ENCODE measurements at regions not wholly inside any gene's neighbourhood (a gene's known extent, or its start where the extent isn't known, plus 50 kb on each side); places are given as distances from the start of the nearest gene placed in this dataset.
"Not testable (repeated sequence)": the region's sequence is repeated elsewhere in the genome, so short reads cannot be mapped to it uniquely, and the experiment has no call there.

DNA sequence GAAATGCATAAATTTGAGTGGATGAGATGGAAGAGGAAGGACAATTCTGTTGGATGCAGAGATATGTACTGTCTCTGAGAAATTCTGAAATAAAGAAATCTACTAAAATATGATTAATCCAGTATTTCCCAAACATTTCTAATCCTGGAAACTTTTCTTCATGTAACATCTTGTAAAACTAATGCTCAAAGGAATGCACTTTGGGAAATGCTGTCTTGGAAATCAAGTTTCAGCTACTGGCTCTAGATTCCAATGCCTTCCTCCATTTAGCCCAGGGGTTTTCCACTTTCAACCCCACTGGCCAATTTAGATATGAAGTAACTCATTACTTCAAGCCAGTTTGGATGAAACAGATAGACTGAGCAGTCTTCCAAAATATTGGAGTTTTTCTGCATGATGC, 355.1 kb downstream of the TXNL1 start:
- H3K36me3 ChIP-seq (ENCODE audit: insufficient read depth, insufficient read length, low read length), result no peaks in the 10 kb centered on the region
- no peaks in the 10 kb centered on the region for H3K27me3 ChIP-seq (ENCODE audit: insufficient read depth, insufficient read length)
- H3K4me1 ChIP-seq (ENCODE audit: insufficient read depth, insufficient read length), result no peaks in the 10 kb centered on the region
- DNase-seq (ENCODE audit: low read depth, low spot score), result no peak
- no peak overlapping the region for H3K4me3 ChIP-seq (ENCODE audit: insufficient read length, low read depth)
- TF ChIP-seq ZNF274 (IDR thresholded peaks at IDR 0.05; ENCODE audit: low read depth, low read length) (no peak), YY1 (IDR thresholded peaks at IDR 0.05; ENCODE audit: insufficient read depth, insufficient read length) (no peak), SUZ12 (IDR thresholded peaks at IDR 0.05; ENCODE audit: extremely low read depth, insufficient read depth, insufficient read length) (no peak)
- H3K9ac ChIP-seq (ENCODE audit: insufficient read length, low read depth), result no peak overlapping the region
- H3K9me3 ChIP-seq (ENCODE audit: insufficient read depth, low read length), result no peaks in the 10 kb centered on the region

- Histone ChIP-seq H3K4me1 (ENCODE audit: insufficient read depth, insufficient read length) (no peaks in the 10 kb centered on the region), H3K4me3 (ENCODE audit: insufficient read length, low read depth) (no peak overlapping the region), H3K27me3 (ENCODE audit: insufficient read depth, insufficient read length) (no peaks in the 10 kb centered on the region), H3K36me3 (ENCODE audit: insufficient read depth, insufficient read length, low read length) (no peaks in the 10 kb centered on the region), H3K9me3 (ENCODE audit: insufficient read depth, low read length) (no peaks in the 10 kb centered on the region), H3K9ac (ENCODE audit: insufficient read length, low read depth) (no peak overlapping the region)
- TF ChIP-seq SUZ12 (IDR thresholded peaks at IDR 0.05; ENCODE audit: extremely low read depth, insufficient read depth, insufficient read length), result no peak
- no peak for DNase-seq (ENCODE audit: low read depth, low spot score)
These were observed 355.9 kb downstream of the TXNL1 start for GRCh38 chr18:56282234-56283104.

GRCh38 chr18:56279816-56280215, 358.6 kb downstream of the TXNL1 start:
- H3K9me3 ChIP-seq (ENCODE audit: insufficient read depth, low read length); H3K27me3 ChIP-seq (ENCODE audit: insufficient read depth, insufficient read length); H3K36me3 ChIP-seq (ENCODE audit: insufficient read depth, insufficient read length, low read length); DNase-seq (ENCODE audit: low read depth, low spot score); H3K4me1 ChIP-seq (ENCODE audit: insufficient read depth, insufficient read length); H3K4me3 ChIP-seq (ENCODE audit: insufficient read length, low read depth); H3K9ac ChIP-seq (ENCODE audit: insufficient read length, low read depth): not testable (repeated sequence)

GRCh38 chr18:56278421-56279003, 359.9 kb downstream of the TXNL1 start:
- no peak for DNase-seq (ENCODE audit: low read depth, low spot score)
- TF ChIP-seq ZNF274 (IDR thresholded peaks at IDR 0.05; ENCODE audit: low read depth, low read length) (no peak), YY1 (IDR thresholded peaks at IDR 0.05; ENCODE audit: insufficient read depth, insufficient read length) (no peak), SUZ12 (IDR thresholded peaks at IDR 0.05; ENCODE audit: extremely low read depth, insufficient read depth, insufficient read length) (no peak)
- no peaks in the 10 kb centered on the region for H3K36me3 ChIP-seq (ENCODE audit: insufficient read depth, insufficient read length, low read length)

GRCh38 chr18:56276466-56276865, 361.9 kb downstream of the TXNL1 start:
- H3K4me3 ChIP-seq (ENCODE audit: insufficient read length, low read depth), result no peak overlapping the region
- TF ChIP-seq ZNF274 (IDR thresholded peaks at IDR 0.05; ENCODE audit: low read depth, low read length) (no peak), YY1 (IDR thresholded peaks at IDR 0.05; ENCODE audit: insufficient read depth, insufficient read length) (no peak), SUZ12 (IDR thresholded peaks at IDR 0.05; ENCODE audit: extremely low read depth, insufficient read depth, insufficient read length) (no peak)
- no peaks in the 10 kb centered on the region for H3K4me1 ChIP-seq (ENCODE audit: insufficient read depth, insufficient read length)
- no peaks in the 10 kb centered on the region for H3K36me3 ChIP-seq (ENCODE audit: insufficient read depth, insufficient read length, low read length)
- H3K27me3 ChIP-seq (ENCODE audit: insufficient read depth, insufficient read length), result no peaks in the 10 kb centered on the region
- H3K9me3 ChIP-seq (ENCODE audit: insufficient read depth, low read length), result no peaks in the 10 kb centered on the region
- DNase-seq (ENCODE audit: low read depth, low spot score), result no peak
- no peak overlapping the region for H3K9ac ChIP-seq (ENCODE audit: insufficient read length, low read depth)

More at GRCh38 chr18:56278421-56279003, 359.9 kb downstream of the TXNL1 start:
- Histone ChIP-seq H3K4me1 (ENCODE audit: insufficient read depth, insufficient read length) (no peaks in the 10 kb centered on the region), H3K27me3 (ENCODE audit: insufficient read depth, insufficient read length) (no peaks in the 10 kb centered on the region), H3K4me3 (ENCODE audit: insufficient read length, low read depth) (no peak overlapping the region), H3K9ac (ENCODE audit: insufficient read length, low read depth) (no peak overlapping the region), H3K9me3 (ENCODE audit: insufficient read depth, low read length) (no peaks in the 10 kb centered on the region)

DNA sequence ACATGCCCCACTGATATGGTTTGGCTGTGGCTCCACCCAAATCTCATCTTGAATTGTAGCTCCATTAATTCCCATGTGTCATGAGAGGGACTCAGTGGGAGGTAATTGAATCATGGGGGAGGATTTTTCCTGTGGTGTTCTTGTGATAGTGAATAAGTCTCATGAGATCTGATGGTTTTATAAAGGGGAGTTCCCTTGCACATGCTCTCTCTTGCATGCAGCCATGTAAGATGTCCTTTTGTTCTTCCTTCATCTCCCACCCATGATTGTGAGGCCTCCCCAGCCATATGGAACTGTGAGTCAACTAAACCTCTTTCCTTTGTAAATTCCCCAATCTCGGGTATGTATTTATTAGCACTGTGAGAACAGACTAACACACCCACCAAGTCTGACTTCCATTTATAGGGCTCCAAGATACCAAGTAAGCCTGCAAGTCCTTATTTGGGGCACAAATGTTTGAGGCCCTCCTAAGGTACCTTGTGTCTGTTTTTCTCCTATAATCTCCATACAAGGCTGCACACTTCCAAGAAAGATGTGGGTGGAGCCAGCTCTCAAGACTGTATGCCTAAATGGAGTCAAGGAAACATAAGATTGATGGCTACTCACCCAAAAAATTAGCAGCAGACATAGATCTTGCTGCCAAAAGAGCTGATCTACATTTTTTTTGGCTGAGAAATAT, 364.7 kb downstream of the TXNL1 start:
- DNase-seq (ENCODE audit: low read depth, low spot score), result no peak

GRCh38 chr18:56270671-56271250, 367.6 kb downstream of the TXNL1 start:
- no peaks in the 10 kb centered on the region for H3K4me1 ChIP-seq (ENCODE audit: insufficient read depth, insufficient read length)
- H3K4me3 ChIP-seq (ENCODE audit: insufficient read length, low read depth), result no peak overlapping the region
- DNase-seq (ENCODE audit: low read depth, low spot score), result no peak
- no peaks in the 10 kb centered on the region for H3K36me3 ChIP-seq (ENCODE audit: insufficient read depth, insufficient read length, low read length)
- TF ChIP-seq ZNF274 (IDR thresholded peaks at IDR 0.05; ENCODE audit: low read depth, low read length) (no peak), YY1 (IDR thresholded peaks at IDR 0.05; ENCODE audit: insufficient read depth, insufficient read length) (no peak), SUZ12 (IDR thresholded peaks at IDR 0.05; ENCODE audit: extremely low read depth, insufficient read depth, insufficient read length) (no peak)
- no peaks in the 10 kb centered on the region for H3K9me3 ChIP-seq (ENCODE audit: insufficient read depth, low read length)
- H3K9ac ChIP-seq (ENCODE audit: insufficient read length, low read depth), result no peak overlapping the region
- no peaks in the 10 kb centered on the region for H3K27me3 ChIP-seq (ENCODE audit: insufficient read depth, insufficient read length)

More for the DNA sequence above, 364.7 kb downstream of the TXNL1 start:
- Histone ChIP-seq H3K36me3 (ENCODE audit: insufficient read depth, insufficient read length, low read length) (no peaks in the 10 kb centered on the region), H3K9ac (ENCODE audit: insufficient read length, low read depth) (no peak overlapping the region), H3K4me3 (ENCODE audit: insufficient read length, low read depth) (no peak overlapping the region), H3K27me3 (ENCODE audit: insufficient read depth, insufficient read length) (no peaks in the 10 kb centered on the region), H3K4me1 (ENCODE audit: insufficient read depth, insufficient read length) (no peaks in the 10 kb centered on the region), H3K9me3 (ENCODE audit: insufficient read depth, low read length) (no peaks in the 10 kb centered on the region)
- TF ChIP-seq ZNF274 (IDR thresholded peaks at IDR 0.05; ENCODE audit: low read depth, low read length), result no peak
- TF ChIP-seq YY1 (IDR thresholded peaks at IDR 0.05; ENCODE audit: insufficient read depth, insufficient read length), result no peak
- no peak for TF ChIP-seq SUZ12 (IDR thresholded peaks at IDR 0.05; ENCODE audit: extremely low read depth, insufficient read depth, insufficient read length)
